ENCODE measurements at regions not wholly inside any gene's neighbourhood (a gene's known extent, or its start where the extent isn't known, plus 50 kb on each side); places are given as distances from the start of the nearest gene placed in this dataset.

- WGBS (ENCODE audit: low lambda C conversion rate): 0% methylated on average over 1 of the region's 1 CpG
- CTCF ChIA-PET (ENCODE audit: low intra/inter-chr PET ratio, low total read pairs): no interaction called here
- no peak for TF ChIP-seq KMT2B (CRISPR knock-in tag; IDR thresholded peaks at IDR 0.05)
- TF ChIP-seq, protein P1, sequence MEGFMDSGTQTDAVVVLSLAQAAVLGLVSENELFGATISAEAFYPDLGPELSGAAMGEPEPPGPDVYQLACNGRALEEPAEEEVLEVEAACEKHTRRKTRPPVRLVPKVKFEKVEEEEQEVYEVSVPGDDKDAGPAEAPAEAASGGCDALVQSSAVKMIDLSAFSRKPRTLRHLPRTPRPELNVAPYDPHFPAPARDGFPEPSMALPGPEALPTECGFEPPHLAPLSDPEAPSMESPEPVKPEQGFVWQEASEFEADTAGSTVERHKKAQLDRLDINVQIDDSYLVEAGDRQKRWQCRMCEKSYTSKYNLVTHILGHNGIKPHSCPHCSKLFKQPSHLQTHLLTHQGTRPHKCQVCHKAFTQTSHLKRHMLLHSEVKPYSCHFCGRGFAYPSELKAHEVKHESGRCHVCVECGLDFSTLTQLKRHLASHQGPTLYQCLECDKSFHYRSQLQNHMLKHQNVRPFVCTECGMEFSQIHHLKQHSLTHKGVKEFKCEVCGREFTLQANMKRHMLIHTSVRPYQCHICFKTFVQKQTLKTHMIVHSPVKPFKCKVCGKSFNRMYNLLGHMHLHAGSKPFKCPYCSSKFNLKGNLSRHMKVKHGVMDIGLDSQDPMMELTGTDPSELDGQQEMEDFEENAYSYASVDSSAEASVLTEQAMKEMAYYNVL (CRISPR knock-in tag; IDR thresholded peaks at IDR 0.05; ENCODE audit: borderline replicate concordance): no peak
- no peak for TF ChIP-seq ZNF878 (CRISPR knock-in tag; IDR thresholded peaks at IDR 0.05)
- no peak for TF ChIP-seq ZNF564 (CRISPR knock-in tag; IDR thresholded peaks at IDR 0.05)
- no peak for TF ChIP-seq HNRNPL (IDR thresholded peaks at IDR 0.05; ENCODE audit: low read depth, low read length)
- TF ChIP-seq ZNF580 (CRISPR knock-in tag; IDR thresholded peaks at IDR 0.05; ENCODE audit: borderline replicate concordance, low read depth): no peak
- TF ChIP-seq KLF16 (CRISPR knock-in tag; IDR thresholded peaks at IDR 0.05): no peak
- TF ChIP-seq SIN3A (IDR thresholded peaks at IDR 0.05; ENCODE audit: borderline replicate concordance, low read depth, low read length): no peak
- no peaks in the 10 kb centered on the region for H3K4me1 ChIP-seq (ENCODE audit: insufficient read depth, low read length)
- no peaks in the 10 kb centered on the region for H4K20me1 ChIP-seq (ENCODE audit: insufficient read depth, low read length)
- H3K27ac ChIP-seq (ENCODE audit: extremely low read length, insufficient read depth, low read length): no peak overlapping the region
- intact Hi-C loops (cut with micrococcal nuclease; ENCODE audit: unreplicated experiment): no loop called here
- H3K9ac ChIP-seq (ENCODE audit: insufficient read depth, low read depth, low read length): no peak overlapping the region
- FAIRE-seq (no peak), ATAC-seq (no peak), DNase-seq (ENCODE audit: low spot score) (no peak)
- peaks cover 46% of the 10 kb centered on the region for H3K9me3 ChIP-seq (ENCODE audit: low read length)
- H3K4me2 ChIP-seq (ENCODE audit: low read depth, low read length): no peak overlapping the region
- H3K36me3 ChIP-seq (replicated peaks in 1 of 2; ENCODE audit: control insufficient read depth in 1 of 2, insufficient read depth in 2 of 2, low read length in 2 of 2): no peaks in the 10 kb centered on the region
- in situ Hi-C loops (cut with HindIII; ENCODE audit: extremely low pct_ligation_motif_present, low pct_unique_long_range_greater_than_20kb): no loop called here
- no peaks in the 10 kb centered on the region for H3K27me3 ChIP-seq (ENCODE audit: control insufficient read depth in 1 of 2, insufficient read depth in 2 of 2, low read length in 2 of 2)
- no peak overlapping the region for H3K4me3 ChIP-seq (replicated peaks in 1 of 3; ENCODE audit: insufficient read depth in 1 of 3, low read depth in 2 of 3, low read length in 3 of 3)
- no TSS peak for BruUV-seq (replicated peaks)
- no peak overlapping the region for H2AFZ ChIP-seq (ENCODE audit: low read length)
- H3K79me2 ChIP-seq (ENCODE audit: insufficient read depth, low read length): no peaks in the 10 kb centered on the region
- POLR2A ChIA-PET: no interaction called here
These were observed 872.9 kb downstream of the TAF11L14 start for GRCh38 chr5:18507114-18507513.

Measured in HepG2 (cell line).